GM18858 (cell line): ENCODE measurements at regions not wholly inside any gene's neighbourhood (a gene's known extent, or its start where the extent isn't known, plus 50 kb on each side); places are given as distances from the start of the nearest gene placed in this dataset.
A peak's percentile ranks its signal among the peaks of the same experiment; 100 is the strongest.

Experiments
- ATAC-seq: cut with Tn5 transposase; IDR thresholded peaks from one replicate; pipeline ENCODE4 v1.9.1; 2021; ENCODE audit not compliant: unreplicated experiment

- no peak for ATAC-seq
Measured at GRCh38 chr3:88209356-88209755, 59.6 kb downstream of the C3orf38 start.

DNA sequence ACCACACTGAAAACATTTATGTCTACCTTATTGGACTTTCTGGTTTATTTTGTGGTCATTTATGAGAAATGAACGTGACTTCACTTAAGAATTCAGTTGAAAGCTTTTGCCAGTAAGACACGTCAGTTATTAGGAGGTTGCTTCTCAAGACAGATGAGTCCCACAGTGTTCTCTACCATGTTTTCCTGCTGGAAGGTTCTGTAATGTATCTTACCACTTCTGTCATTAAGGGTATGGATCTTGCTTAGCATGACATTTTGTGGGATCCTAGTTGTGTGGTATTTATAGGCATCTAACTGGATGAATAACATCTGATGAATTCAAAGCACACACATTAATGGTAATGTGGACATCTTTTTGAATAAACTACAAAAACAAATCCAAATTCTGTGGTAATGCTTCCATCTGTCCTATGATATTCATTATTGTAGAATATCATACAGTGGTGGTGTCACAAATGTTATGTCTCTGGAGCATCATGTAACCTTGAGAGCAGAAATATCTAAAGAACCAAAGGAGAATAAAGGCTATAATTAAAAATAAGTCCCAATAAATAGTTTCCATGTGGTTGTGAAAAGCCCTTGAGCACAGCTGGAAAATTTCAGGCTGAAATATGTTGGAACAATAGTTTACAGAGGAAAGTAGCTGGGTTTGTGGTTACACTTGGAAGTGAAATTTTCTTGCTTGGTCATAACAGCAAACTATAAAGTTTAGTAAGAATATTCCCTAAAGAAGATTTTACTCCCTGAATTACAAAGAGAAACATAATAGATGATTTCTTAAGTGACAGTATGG lies 61.5 kb downstream of the C3orf38 start:
- no peak for ATAC-seq

DNA sequence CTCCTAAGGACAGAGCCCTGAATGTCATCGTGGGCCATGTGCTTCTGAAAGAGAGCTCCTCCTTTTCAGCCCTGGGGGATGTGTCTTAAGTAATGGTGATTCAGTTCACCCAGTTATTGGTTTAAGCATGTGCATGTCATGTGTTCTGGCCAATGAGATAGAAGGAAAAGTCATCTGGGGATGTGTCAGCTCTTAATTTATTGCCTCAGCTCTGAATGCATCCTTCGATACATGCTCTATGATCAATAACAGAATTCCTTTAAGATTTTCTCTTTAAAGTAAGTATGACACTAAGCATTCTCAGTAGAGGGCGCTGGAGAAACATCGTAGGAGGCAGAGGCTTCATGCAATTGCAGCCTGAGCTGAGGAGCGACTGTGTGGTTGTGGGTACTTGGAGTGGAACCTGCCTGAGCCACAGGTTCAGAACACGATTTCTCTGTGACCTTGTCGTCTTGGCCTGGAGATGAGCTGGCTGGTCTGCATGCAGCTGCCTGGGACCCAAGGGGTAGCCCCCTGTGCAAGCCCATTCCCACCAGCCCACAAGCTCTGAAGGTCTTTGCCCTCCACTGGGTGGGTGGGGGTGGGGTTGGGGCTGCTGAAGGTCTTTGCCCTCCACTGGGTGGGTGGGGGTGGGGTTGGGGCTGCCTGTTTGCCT lies 69.5 kb downstream of the C3orf38 start:
- ATAC-seq = peak; percentile 84

DNA sequence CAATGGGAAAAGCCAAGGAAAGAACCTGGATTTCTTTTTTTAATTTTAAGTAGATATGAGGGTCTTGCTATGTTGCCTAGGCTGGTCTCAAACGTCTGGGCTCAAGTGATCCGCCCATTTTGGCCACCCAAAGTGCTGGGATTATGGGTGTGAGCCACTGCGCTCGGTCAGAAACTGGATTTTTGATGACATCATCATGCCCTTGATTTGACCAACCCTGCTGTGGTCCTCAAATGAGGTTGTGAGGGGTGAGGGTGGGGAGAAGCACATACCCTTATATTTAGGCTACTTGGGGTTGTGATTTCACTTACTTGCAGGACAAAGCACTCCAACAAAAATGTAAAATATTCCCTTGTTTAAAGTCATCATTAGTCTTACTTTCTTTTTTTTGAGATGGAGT lies 70.4 kb downstream of the C3orf38 start:
- no peak for ATAC-seq

DNA sequence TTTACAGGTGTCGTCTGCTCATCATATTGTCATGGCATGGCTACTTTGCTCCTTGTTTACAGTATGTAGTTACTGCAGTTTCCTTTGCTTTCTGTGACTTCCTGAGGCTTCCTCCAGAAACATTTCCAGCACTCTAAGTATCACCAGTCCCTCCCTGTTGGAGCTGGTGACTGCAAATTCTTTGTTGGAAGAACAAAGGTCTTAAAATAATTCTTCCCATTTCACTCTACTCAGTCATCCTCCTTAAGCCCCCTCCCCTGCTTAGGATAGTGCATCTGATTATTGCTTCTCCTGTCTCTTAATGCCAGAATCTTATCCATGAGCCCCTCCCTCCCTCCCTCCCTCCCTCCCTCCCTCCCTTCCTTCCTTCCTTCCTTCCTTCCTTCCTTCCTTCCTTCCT lies 72.0 kb downstream of the C3orf38 start:
- no peak for ATAC-seq

- no peak for ATAC-seq
Measured at GRCh38 chr3:88222343-88222742, 72.6 kb downstream of the C3orf38 start.

GRCh38 chr3:88225326-88226008 lies 75.7 kb downstream of the C3orf38 start:
- no peak for ATAC-seq

GRCh38 chr3:88226910-88227309 lies 77.2 kb downstream of the C3orf38 start:
- ATAC-seq = no peak

GRCh38 chr3:88230638-88231037 lies 80.9 kb downstream of the C3orf38 start:
- no peak for ATAC-seq

DNA sequence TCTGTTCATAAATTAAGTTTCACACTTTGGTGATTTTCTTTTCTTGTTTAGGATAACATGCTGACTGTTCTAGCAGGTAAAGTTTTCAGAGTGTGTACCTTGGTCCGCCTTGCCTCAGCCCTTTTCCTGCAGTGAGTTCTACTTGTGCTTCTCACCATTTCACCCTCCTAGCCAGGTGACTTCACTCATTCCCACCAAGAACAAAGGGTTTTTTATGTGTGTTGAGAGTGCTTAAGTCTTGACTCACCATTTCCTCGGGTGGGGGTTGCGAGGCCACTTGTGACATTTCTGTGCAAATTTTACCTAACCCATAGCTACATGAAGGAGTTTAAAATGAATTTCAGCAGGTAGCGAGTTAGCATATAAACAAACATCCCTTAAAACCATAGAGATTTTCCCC lies 81.4 kb downstream of the C3orf38 start:
- no peak for ATAC-seq

- no peak for ATAC-seq
Measured at GRCh38 chr3:88231632-88232031, 81.9 kb downstream of the C3orf38 start.

DNA sequence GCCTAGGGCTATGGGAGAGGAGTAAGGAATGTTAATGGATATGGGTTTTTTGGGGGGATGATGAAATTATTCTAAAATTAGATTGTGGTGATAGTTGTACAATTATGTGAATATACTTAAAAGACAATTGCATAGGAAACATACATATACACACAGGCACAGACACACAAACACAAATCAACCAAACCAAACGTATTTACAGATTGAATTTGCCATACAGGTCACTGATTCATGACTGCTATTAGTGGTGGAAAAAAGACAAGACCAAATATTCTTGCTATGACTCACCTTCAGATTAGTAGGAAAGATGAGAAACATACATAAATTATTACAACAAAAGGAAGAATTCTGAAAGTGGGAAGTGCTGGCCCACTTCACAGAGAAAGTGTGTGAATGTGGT lies 85.3 kb downstream of the C3orf38 start:
- no peak for ATAC-seq

GRCh38 chr3:88239870-88240269 lies 90.1 kb downstream of the C3orf38 start:
- no peak for ATAC-seq

- ATAC-seq = peak; percentile 42
Measured at GRCh38 chr3:88248658-88249057, 98.9 kb downstream of the C3orf38 start.

DNA sequence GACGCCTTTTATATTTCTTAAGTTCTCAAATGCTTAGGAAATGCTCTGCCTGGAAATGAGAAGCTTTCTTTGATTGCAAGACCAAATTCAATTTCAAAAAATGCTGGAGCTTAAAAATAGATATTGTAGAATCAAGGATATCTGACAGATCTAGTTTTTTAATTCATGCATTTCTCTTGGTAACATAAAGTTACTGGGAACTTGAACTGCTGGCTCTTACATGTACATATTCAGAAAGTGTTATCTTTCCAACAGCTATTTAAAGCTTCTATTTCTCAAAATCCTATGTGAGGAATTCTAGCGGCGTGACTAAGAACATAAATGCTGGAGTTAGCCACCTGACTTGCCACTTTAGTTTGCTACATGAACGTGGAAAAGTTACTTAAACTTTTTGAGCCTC lies 109.3 kb downstream of the C3orf38 start:
- no peak for ATAC-seq

DNA sequence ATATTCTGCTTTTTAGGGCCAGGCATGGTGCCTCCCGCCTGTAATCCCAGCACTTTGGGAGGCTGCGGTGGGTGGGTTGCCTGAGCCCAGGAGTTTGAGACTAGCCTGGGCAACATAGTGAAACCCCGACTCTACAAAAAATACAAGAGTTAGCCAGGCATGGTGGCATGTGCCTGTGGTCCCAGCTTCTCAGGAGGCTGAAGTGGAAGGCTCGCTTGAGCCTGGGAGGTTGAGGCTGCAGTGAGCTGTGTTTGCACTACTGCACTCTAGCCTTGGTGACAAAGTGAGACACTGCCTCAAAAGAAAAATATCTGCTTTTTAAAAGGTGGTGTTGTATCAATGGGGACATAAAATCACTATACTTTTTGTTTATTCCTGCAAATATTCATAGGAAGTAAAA lies 112.8 kb downstream of the C3orf38 start:
- ATAC-seq = no peak

DNA sequence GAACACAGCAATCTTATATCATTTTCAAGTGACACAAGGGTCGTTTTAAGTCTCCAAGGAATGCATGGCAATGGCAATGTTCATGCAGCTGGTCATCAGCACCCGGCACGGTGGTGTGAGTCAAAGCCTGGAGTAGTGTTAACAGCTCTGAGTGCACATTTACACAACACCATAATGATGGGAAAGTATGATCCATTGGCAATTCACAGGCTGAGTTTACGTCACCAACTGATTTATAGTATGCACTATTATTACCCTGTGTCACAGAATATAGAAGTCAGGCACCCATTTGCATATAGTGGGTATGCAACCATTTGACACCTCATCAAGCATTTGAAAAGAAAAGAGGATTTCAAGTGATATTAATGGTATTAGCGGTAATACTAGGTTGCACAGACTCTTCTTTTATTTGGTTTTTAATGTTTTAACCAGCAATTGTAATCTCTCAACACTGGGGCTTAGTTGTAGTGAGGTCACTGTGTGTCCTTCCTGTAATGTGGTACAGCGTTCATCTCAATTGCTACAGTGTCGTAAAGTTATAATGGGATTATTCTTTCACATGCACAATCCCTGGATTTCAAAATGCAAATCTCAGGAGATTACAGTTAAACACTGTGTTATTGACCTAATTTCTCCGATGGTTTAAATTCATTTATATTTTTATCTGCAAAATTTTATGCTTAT lies 113.8 kb downstream of the C3orf38 start:
- no peak for ATAC-seq

GRCh38 chr3:88267441-88267840 lies 117.7 kb downstream of the C3orf38 start:
- ATAC-seq = no peak

DNA sequence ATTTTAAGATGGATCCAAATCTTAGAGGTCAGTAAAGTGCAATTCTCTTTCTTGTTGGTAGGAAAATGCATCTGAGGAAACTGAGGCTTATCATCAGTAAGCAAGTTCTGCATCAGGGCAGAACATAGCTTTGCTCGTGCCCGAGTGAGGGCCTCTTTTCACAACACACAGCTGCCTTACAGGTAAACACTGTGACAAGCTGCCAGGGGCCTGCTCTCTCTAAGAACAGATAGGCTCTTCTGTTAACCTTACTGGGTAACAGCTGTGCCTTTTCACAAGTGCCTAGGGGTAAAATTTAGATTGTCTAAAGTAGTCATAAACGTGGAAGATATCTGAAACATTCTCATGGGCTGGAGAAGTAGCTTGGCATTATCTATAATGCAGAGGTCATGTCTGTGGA lies 118.1 kb downstream of the C3orf38 start:
- ATAC-seq = no peak

- no peak for ATAC-seq
Measured at GRCh38 chr3:88280326-88280725, 130.6 kb downstream of the C3orf38 start.

GRCh38 chr3:88282528-88283241 lies 132.9 kb downstream of the C3orf38 start:
- ATAC-seq = no peak
